GM21529 (cell line): ENCODE measurements at regions not wholly inside any gene's neighbourhood (a gene's known extent, or its start where the extent isn't known, plus 50 kb on each side); places are given as distances from the start of the nearest gene placed in this dataset.
A peak's percentile ranks its signal among the peaks of the same experiment; 100 is the strongest.
"Not testable (repeated sequence)": the region's sequence is repeated elsewhere in the genome, so short reads cannot be mapped to it uniquely, and the experiment has no call there.

ENCODE experiments used
- ATAC-seq: cut with Tn5 transposase; IDR thresholded peaks from one replicate; pipeline ENCODE4 v1.9.1; 2021; ENCODE audit not compliant: unreplicated experiment

GRCh38 chr3:177249203-177249602, 51.9 kb upstream of the TBL1XR1 start:
- no peak for ATAC-seq

GRCh38 chr3:177250151-177250550, 52.9 kb upstream of the TBL1XR1 start:
- ATAC-seq = no peak

GRCh38 chr3:177251755-177252154, 54.5 kb upstream of the TBL1XR1 start:
- no peak for ATAC-seq

- ATAC-seq = no peak
Measured at GRCh38 chr3:177257006-177257405, 59.7 kb upstream of the TBL1XR1 start.

- no peak for ATAC-seq
Measured at GRCh38 chr3:177257625-177258024, 60.3 kb upstream of the TBL1XR1 start.

- ATAC-seq = no peak
Measured at GRCh38 chr3:177262396-177262795, 65.1 kb upstream of the TBL1XR1 start.

GRCh38 chr3:177263615-177264368, 66.5 kb upstream of the TBL1XR1 start:
- ATAC-seq = peak; percentile 65

GRCh38 chr3:177271811-177272501, 74.7 kb upstream of the TBL1XR1 start:
- not testable (repeated sequence) for ATAC-seq

- no peak for ATAC-seq
Measured at GRCh38 chr3:177278016-177278415, 80.7 kb upstream of the TBL1XR1 start.

GRCh38 chr3:177279118-177279815, 82.0 kb upstream of the TBL1XR1 start:
- ATAC-seq = no peak

- no peak for ATAC-seq
Measured at GRCh38 chr3:177281292-177282118, 84.2 kb upstream of the TBL1XR1 start.

- ATAC-seq = no peak
Measured at GRCh38 chr3:177282119-177282655, 84.9 kb upstream of the TBL1XR1 start.

GRCh38 chr3:177283983-177284382, 86.7 kb upstream of the TBL1XR1 start:
- no peak for ATAC-seq

- ATAC-seq = no peak
Measured at GRCh38 chr3:177284383-177284881, 87.2 kb upstream of the TBL1XR1 start.

GRCh38 chr3:177286034-177286433, 88.8 kb upstream of the TBL1XR1 start:
- ATAC-seq = no peak

- no peak for ATAC-seq
Measured at GRCh38 chr3:177287231-177287630, 89.9 kb upstream of the TBL1XR1 start.

GRCh38 chr3:177290633-177291032, 93.4 kb upstream of the TBL1XR1 start:
- no peak for ATAC-seq

- no peak for ATAC-seq
Measured at GRCh38 chr3:177294221-177294620, 96.9 kb upstream of the TBL1XR1 start.

GRCh38 chr3:177295116-177295515, 97.8 kb upstream of the TBL1XR1 start:
- no peak for ATAC-seq

- ATAC-seq = no peak
Measured at GRCh38 chr3:177299250-177299649, 102.0 kb upstream of the TBL1XR1 start.
